GM21367 (cell line): ENCODE measurements at regions not wholly inside any gene's neighbourhood (a gene's known extent, or its start where the extent isn't known, plus 50 kb on each side); places are given as distances from the start of the nearest gene placed in this dataset.
"Not testable (repeated sequence)": the region's sequence is repeated elsewhere in the genome, so short reads cannot be mapped to it uniquely, and the experiment has no call there.

Experiments
- ATAC-seq: cut with Tn5 transposase; IDR thresholded peaks from one replicate; pipeline ENCODE4 v1.9.1; 2021; ENCODE audit not compliant: unreplicated experiment

- ATAC-seq = no peak
These were observed 490.3 kb downstream of the PIK3C3 start for GRCh38 chr18:42445359-42445758.

DNA sequence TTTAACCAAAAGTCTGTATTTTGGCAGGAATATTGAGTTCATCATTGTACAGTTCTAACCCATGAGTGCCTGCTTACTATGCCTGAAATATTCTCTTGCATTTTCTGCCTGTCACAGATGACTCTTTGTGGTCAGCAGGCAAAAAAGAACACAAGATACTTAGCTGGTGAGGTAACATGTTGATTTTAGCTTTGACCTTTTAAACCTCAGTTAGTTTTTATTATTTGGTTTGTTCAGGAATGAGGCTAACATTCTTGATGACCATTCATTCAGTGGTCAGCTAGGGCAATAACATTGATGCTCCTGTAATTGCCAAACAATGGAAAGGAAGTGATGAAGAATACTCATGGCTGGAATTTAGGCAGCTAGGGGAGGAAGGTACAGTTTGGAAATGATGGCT is 491.2 kb downstream of the PIK3C3 start:
- ATAC-seq = no peak

DNA sequence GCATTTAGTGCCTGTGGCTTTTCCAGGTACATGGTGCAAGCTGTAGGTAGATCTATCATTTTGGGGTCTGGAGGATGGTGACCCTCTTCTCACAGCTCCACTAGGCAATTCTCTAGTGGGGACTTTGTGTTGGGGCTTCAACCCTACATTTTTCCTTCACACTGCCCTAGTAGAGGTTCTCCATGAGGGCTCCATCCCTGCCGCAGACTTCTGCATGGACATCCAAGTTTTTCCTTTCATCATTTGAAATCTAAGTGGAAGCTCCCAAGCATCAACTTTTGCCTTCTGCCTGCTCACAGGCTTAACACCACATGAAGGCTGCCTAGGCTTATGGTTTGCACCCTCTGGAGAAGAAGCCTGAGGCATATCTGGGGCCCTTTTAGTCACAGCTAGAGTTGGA is 492.7 kb downstream of the PIK3C3 start:
- no peak for ATAC-seq

DNA sequence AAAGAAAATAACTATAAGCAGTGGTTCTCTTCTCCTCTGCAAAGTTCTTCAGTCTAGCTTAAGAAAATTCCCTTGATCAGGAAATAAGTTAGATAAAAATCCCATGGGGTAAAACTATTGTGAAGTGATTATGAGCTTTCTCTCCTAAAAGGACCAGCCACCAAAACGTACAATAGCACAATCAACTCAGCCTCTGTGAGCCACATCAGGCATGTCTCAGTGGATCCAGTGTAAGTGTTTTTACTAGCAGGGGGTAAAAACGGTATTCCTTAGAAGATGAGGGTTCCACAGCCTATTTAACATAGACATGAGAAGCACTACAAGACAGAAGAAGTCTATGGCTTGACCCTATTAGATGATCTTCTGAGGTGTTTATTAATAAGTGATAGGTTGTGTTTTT is 503.2 kb downstream of the PIK3C3 start:
- ATAC-seq = no peak

DNA sequence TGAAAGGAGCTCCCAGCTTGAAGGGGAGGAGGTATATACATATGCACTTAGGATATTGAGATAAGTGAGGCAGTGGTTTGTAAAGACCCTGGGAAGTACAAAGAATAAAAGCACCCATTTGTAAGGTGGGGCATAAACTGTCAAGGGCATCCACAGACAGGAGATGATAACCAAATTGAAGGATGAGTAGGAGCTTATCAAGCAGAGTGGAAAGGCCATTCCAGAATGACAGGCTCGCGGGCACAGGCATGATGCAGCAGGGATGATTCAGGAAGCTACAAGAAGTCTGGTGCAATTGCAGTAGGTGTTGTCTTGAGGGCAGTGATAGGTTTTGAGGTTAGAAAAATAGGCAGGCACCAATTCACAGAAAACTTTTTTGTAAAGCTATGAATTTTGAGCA is 504.8 kb downstream of the PIK3C3 start:
- ATAC-seq = no peak

- ATAC-seq = no peak
These were observed 516.9 kb downstream of the PIK3C3 start for GRCh38 chr18:42471885-42472284.

DNA sequence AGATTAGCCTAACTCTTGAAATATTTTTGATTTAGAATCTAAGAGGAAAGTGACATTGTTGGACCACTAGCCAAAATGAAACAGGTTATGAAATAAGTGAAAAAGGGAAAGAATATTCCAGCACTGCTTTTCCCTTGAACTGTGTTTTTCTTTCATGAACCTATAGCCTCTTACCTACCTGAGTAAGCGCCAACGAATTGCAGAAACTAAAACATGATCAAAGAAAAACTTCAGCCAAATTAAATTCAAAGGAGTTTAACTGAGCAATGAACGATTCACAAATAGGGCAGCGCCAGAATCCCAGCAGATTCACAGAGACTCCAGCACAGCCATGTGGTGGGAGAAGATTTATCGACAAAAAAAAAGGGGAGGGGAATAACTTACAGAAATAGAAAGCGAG is 518.6 kb downstream of the PIK3C3 start:
- no peak for ATAC-seq

DNA sequence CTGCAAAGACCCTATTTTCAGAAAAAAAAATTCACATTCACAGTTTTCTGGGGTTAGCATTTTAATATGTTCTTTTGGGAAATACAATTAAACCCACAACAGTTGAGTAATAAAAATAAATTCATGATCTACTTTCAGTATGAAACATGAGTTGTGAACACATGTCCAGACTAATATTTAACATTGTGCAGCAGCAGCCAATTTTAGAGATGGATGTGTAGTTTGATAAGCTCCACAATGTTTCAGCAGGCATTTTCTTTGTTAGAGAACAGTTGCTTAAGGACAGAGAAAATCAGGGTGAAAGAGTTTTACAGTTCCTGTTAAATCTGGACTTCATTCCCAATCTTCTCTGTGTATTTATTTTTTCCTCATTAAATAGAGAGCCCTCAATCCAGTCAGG is 519.5 kb downstream of the PIK3C3 start:
- ATAC-seq = no peak

GRCh38 chr18:42475157-42475556 is 520.1 kb downstream of the PIK3C3 start:
- ATAC-seq = no peak

- no peak for ATAC-seq
These were observed 522.2 kb downstream of the PIK3C3 start for GRCh38 chr18:42477267-42477666.

DNA sequence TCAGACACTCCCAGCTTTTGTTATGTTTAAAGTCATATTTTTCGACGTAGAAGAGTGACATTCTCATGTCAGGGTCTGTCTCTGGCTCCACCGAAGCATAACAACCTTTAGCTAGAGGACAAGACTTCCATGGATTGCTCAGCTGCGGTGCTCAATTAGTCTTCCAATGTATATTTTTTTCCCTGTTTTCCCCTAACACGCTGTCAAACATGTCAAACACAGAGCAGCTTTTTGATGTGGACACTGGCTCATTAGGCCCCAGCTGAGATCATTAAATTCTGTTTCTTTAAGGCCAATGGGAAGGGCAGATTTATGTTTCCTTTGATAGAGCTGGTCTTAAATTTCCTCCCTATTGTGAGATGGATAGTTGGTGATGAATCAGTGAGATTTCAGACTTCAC is 525.4 kb downstream of the PIK3C3 start:
- no peak for ATAC-seq

DNA sequence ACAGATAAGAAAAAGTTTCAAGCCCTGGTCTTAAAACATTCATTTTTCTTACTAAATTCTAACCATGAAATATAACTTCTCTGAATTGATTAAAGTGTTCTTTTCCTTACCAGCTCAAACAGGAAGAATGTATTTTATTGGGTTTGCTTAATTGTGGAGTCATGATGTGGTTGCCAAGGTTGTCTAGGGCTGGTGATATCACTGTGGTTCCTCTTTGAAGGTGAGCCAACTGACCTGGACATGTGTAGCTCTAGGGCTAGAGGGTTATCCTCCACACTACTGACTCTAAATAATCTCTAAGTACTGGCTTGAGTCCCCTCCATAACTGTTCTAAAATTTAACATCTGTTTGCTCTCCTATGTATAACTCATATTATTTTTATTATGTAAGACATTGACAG is 529.6 kb downstream of the PIK3C3 start:
- no peak for ATAC-seq

DNA sequence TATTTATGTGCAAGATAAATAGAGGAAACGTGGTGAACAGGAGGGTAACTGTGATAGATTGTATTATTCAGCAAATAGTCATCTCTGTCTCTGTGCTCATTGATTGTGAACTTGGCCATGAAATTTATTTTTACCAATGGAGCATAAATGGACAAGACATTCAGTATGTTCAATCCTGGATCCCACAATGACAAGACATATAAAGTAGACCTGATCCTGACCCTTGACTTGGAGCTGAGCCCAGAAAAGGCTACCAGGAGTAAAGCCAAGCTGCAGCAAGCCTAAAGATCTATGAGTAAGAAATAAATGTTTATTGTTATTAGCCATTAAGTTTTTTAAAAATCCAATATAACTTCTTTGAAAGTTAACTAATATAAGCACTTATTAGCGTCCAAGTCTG is 531.2 kb downstream of the PIK3C3 start:
- ATAC-seq = no peak

DNA sequence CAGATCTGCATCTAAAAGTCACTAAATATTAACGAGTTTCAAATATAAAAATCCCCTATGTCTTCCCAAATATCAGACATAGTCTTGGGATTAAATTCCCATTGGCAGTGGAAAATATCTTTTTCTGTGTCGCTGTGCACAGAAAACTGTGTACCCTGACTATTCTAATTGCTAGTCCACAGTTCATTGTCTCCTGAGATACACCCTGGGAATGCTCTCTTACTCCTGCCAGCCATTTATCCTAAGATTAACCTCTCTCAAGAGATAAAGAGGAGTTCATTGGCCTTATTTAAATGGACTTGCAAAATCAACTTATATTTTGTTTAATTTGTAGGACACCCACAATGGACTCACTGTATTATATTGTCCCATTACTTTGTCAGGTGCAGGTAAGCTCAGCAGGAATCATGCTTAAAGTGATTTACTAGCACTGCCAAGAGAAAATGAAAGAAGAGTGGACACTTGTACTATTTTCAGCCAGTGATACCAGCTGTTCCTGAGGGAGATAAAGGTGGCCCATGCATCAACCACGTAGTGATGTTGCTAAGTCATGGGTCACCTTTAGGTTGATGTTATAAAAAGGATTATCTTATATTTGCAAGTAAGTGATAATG is 553.8 kb downstream of the PIK3C3 start:
- no peak for ATAC-seq

DNA sequence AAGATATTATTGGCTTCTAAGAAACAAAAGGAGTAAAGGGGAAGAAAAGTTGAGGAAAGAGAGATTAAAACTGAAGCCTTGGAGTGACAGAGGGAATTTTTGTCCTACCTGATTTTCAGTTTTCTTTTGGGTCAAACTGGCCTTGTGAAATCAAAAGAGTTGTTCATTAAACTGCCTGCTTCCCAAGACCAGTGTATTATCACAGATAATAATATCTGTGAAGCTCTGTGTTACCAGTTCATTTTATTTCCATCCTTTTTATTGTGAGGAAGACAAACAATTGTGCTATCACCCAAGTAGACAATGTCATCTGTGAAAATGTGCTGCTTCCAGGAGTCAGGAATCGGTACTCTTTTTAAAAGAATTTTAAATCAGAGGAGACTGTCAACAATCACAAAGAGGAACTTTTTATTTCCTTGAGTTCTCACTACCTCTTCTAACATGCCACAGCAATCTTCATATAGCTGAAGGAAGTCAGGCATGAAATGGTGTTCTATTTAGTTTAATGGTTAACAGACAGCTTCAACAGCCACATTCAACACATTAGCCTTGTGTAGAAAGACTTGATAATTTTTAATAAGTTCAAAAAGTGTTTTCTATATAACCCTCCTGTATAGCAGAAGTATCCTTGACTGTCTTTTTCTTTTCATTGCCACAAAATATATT is 554.8 kb downstream of the PIK3C3 start:
- ATAC-seq = peak; percentile 61

- no peak for ATAC-seq
These were observed 555.5 kb downstream of the PIK3C3 start for GRCh38 chr18:42510540-42510939.

DNA sequence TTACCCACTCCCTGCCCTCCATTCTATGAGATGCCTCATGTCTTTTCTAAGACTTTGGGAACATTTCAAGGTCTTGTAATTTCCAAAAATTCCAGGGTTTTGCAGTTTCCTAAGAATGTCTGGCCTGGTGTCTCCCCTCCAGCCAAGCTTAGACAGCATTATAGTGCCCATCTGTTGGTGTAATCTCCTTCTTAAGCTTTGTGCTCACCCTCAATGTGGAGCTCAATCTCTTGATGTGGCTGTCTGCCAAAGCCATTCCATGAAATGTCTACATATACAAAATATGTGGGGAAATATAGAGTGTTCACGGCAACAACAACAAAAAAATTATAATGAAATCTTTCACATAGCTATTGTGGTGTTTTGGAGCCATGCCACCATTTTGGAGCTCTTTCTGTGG is 558.4 kb downstream of the PIK3C3 start:
- ATAC-seq = no peak

DNA sequence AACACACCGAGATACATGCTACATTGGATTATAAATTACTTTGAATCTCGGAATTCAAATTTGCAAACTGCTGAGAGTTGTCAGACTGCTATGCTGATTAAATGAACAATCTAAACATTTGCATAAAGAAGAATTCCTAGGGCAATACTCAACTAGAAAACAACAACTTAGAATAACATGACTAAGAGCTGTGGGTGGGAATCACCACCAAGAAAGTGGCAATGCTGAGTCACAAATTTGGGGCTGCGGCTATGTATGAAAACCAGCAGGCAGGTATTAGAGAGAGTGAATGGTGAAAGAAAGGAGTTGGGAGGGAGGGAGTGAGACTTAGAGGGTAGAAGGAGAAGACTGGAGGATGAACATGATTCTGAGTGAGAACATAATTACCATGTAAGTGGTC is 559.5 kb downstream of the PIK3C3 start:
- ATAC-seq = no peak

DNA sequence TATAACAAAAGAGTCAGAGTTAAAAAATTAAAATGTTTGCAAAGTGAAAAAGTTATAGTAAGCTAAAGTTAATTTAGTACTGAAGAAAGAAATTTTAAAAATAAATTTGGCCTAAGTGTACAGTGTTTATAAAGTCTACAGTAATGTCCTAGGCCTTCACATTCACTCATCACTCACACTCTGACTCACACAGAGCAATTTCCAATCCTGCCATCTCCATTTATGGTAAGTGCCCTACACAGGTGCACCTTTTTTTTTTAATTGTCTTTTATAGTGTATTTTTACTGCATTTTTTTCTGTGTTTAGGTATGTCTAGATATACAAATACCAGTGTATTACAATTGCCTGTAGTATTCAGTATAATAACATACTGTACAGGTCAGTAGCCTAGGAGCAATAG is 562.9 kb downstream of the PIK3C3 start:
- no peak for ATAC-seq

GRCh38 chr18:42518331-42518730 is 563.3 kb downstream of the PIK3C3 start:
- not testable (repeated sequence) for ATAC-seq

DNA sequence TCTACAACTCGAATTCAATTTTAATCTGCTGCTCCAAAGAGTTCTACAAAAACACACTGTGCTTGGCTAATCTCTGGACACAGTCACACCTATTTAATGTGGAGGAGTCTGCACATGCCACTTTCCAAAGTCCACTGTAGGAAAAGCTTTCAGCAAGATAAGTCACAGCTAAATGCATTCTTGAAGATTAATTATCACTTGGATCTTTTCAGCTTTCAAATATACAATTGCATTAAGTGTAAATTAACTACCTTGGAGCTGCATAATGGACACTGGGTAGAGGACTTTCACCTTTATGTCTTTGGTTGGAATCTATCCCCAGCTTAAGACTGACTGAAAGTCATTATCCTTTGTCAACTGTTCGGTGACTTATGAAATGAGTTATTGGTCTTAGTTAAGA is 565.1 kb downstream of the PIK3C3 start:
- no peak for ATAC-seq

GRCh38 chr18:42525905-42526304 is 570.9 kb downstream of the PIK3C3 start:
- no peak for ATAC-seq

DNA sequence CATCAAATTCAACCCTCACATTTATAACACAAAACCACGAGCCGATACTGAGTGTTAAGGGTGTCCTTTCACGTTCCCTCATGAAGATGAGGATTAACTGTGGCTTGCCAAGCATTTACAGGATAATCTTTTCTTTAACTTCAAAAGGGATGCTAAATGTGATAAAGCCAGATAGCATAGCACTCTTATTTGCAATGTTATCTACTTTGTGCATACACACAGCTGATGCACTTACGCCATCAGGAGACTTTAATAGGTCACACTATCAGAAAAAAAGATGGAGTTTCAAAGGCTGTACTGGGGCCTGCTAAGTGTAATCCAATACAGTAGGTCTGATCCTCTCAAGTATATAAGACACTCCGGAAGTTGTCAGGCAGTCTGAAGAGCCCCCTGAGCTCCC is 572.7 kb downstream of the PIK3C3 start:
- ATAC-seq = no peak
